BLaER1 treated with 17β-estradiol and CSF1 and Interleukin-3, amounts not matched to agents 10 nM and 100 nM (cell line): ENCODE measurements at regions not wholly inside any gene's neighbourhood (a gene's known extent, or its start where the extent isn't known, plus 50 kb on each side); places are given as distances from the start of the nearest gene placed in this dataset.
"Not testable (repeated sequence)": the region's sequence is repeated elsewhere in the genome, so short reads cannot be mapped to it uniquely, and the experiment has no call there.

Experiments used
- H3K27ac ChIP-seq, 11 experiments: shearing (Covaris generic); formaldehyde crosslinking; 2 replicates each; pipeline ENCODE4 v1.8.1; 2022
- H3K27me3 ChIP-seq, 11 experiments: shearing (Covaris generic); formaldehyde crosslinking; 2 replicates each; pipeline ENCODE4 v1.8.1; 2022
- H3K36me3 ChIP-seq, 11 experiments: shearing (Covaris generic); formaldehyde crosslinking; 2 replicates each; pipeline ENCODE4 v1.8.1; 2022
- H3K4me1 ChIP-seq, 10 experiments: shearing (Covaris generic); formaldehyde crosslinking; 2 replicates each; pipeline ENCODE4 v1.8.1; 2022
- H3K4me2 ChIP-seq, 11 experiments: shearing (Covaris generic); formaldehyde crosslinking; 2 replicates each; pipeline ENCODE4 v1.8.1; 2022
- H3K4me3 ChIP-seq, 10 experiments: shearing (Covaris generic); formaldehyde crosslinking; 2 replicates each; pipeline ENCODE4 v1.8.1; 2022
- H3K9ac ChIP-seq, 11 experiments: shearing (Covaris generic); formaldehyde crosslinking; 2 replicates each; pipeline ENCODE4 v1.8.1; 2022
- H3K9me3 ChIP-seq, 11 experiments: shearing (Covaris generic); formaldehyde crosslinking; replicated peaks in 1 of 11; 2 replicates each; pipeline ENCODE4 v1.8.1; 2022
- H4K20me1 ChIP-seq, 11 experiments: shearing (Covaris generic); formaldehyde crosslinking; 2 replicates each; pipeline ENCODE4 v1.8.1; 2022
- Cebpa-rat ChIP-seq, 11 experiments: shearing (Covaris generic); IDR thresholded peaks; 2 replicates each; pipeline ENCODE4 v1.8.1; 2022

GRCh38 chrX:109782994-109783700, 50.1 kb upstream of the ACSL4 start:
- Histone ChIP-seq H3K9me3 (no peaks in the 10 kb centered on the region), H3K4me1 (peaks cover 0 to 8% (median 0%) of the 10 kb centered on the region in 10 experiments; a peak in 1 of 20 replicates), H3K4me2 (no peak overlapping the region), H3K4me3 (no peak overlapping the region), H3K9ac (no peak overlapping the region), H3K27ac (no peak overlapping the region), H3K36me3 (no peaks in the 10 kb centered on the region), H3K27me3 (peaks cover 61 to 95% (median 86%) of the 10 kb centered on the region in 11 experiments), H4K20me1 (no peaks in the 10 kb centered on the region)
- TF ChIP-seq Cebpa-rat (IDR thresholded peaks at IDR 0.05) = no peak

- Histone ChIP-seq H3K27me3 (peaks cover 66 to 98% (median 91%) of the 10 kb centered on the region in 11 experiments), H3K27ac (no peak overlapping the region), H3K4me2 (no peak overlapping the region), H3K9me3 (no peaks in the 10 kb centered on the region), H3K4me3 (no peak overlapping the region), H3K4me1 (peaks cover 0 to 8% (median 0%) of the 10 kb centered on the region in 10 experiments; a peak in 1 of 20 replicates), H3K9ac (no peak overlapping the region), H4K20me1 (no peaks in the 10 kb centered on the region), H3K36me3 (no peaks in the 10 kb centered on the region)
- TF ChIP-seq Cebpa-rat (IDR thresholded peaks at IDR 0.05) = no peak
Observed at GRCh38 chrX:109783701-109784079, 50.6 kb upstream of the ACSL4 start.

- Histone ChIP-seq H3K4me3 (no peak overlapping the region), H3K9me3 (no peaks in the 10 kb centered on the region), H3K27me3 (peaks cover 68 to 99% (median 96%) of the 10 kb centered on the region in 11 experiments), H3K27ac (no peak overlapping the region), H3K4me1 (peaks cover 0 to 8% (median 0%) of the 10 kb centered on the region in 10 experiments; a peak in 1 of 20 replicates), H3K9ac (no peak overlapping the region), H3K36me3 (no peaks in the 10 kb centered on the region), H3K4me2 (no peak overlapping the region), H4K20me1 (no peaks in the 10 kb centered on the region)
- no peak for TF ChIP-seq Cebpa-rat (IDR thresholded peaks at IDR 0.05)
Observed at GRCh38 chrX:109785053-109785452, 52.0 kb upstream of the ACSL4 start.

- H3K27ac ChIP-seq, H3K4me3 ChIP-seq, H3K4me2 ChIP-seq, H4K20me1 ChIP-seq, H3K9me3 ChIP-seq, H3K4me1 ChIP-seq, H3K36me3 ChIP-seq, H3K9ac ChIP-seq: not testable (repeated sequence)
- H3K27me3 ChIP-seq = peaks cover 60 to 99% (median 94%) of the 10 kb centered on the region in 11 experiments
Observed at GRCh38 chrX:109790511-109790910, 57.5 kb upstream of the ACSL4 start.

GRCh38 chrX:109793191-109793590, 60.1 kb upstream of the ACSL4 start:
- no peak overlapping the region for H3K27ac ChIP-seq
- H3K9ac ChIP-seq = no peak overlapping the region
- H3K9me3 ChIP-seq = no peaks in the 10 kb centered on the region; a peak in 1 of 22 replicates
- no peaks in the 10 kb centered on the region for H3K36me3 ChIP-seq
- H3K4me2 ChIP-seq = no peak overlapping the region
- H4K20me1 ChIP-seq = no peaks in the 10 kb centered on the region
- no peak for TF ChIP-seq Cebpa-rat (IDR thresholded peaks at IDR 0.05)
- no peak overlapping the region for H3K4me3 ChIP-seq
- peaks cover 62 to 98% (median 94%) of the 10 kb centered on the region in 11 experiments for H3K27me3 ChIP-seq
- no peaks in the 10 kb centered on the region for H3K4me1 ChIP-seq

GRCh38 chrX:109795682-109796081, 62.6 kb upstream of the ACSL4 start:
- no peaks in the 10 kb centered on the region for H3K36me3 ChIP-seq
- H3K9me3 ChIP-seq = no peaks in the 10 kb centered on the region; a peak in 1 of 22 replicates
- no peak overlapping the region for H3K27ac ChIP-seq
- H4K20me1 ChIP-seq = no peaks in the 10 kb centered on the region
- H3K4me2 ChIP-seq = no peak overlapping the region
- H3K4me1 ChIP-seq = no peaks in the 10 kb centered on the region
- no peak overlapping the region for H3K4me3 ChIP-seq
- H3K27me3 ChIP-seq = peaks cover 64 to 94% (median 91%) of the 10 kb centered on the region in 11 experiments
- H3K9ac ChIP-seq = no peak overlapping the region
- TF ChIP-seq Cebpa-rat (IDR thresholded peaks at IDR 0.05) = no peak

- Histone ChIP-seq H3K9ac (no peak overlapping the region), H4K20me1 (no peaks in the 10 kb centered on the region), H3K4me1 (no peaks in the 10 kb centered on the region), H3K4me2 (no peak overlapping the region), H3K4me3 (no peak overlapping the region), H3K9me3 (no peaks in the 10 kb centered on the region; a peak in 1 of 22 replicates), H3K27ac (no peak overlapping the region), H3K36me3 (no peaks in the 10 kb centered on the region), H3K27me3 (peaks cover 56 to 94% (median 91%) of the 10 kb centered on the region in 11 experiments)
- TF ChIP-seq Cebpa-rat (IDR thresholded peaks at IDR 0.05) = no peak
Observed at GRCh38 chrX:109797311-109797975, 64.4 kb upstream of the ACSL4 start.

- Histone ChIP-seq H3K9me3 (no peaks in the 10 kb centered on the region), H3K9ac (no peak overlapping the region), H3K27me3 (peaks cover 38 to 94% (median 79%) of the 10 kb centered on the region in 11 experiments), H3K36me3 (no peaks in the 10 kb centered on the region), H3K4me1 (no peaks in the 10 kb centered on the region), H3K27ac (no peak overlapping the region), H3K4me3 (no peak overlapping the region), H4K20me1 (no peaks in the 10 kb centered on the region; a peak in 1 of 22 replicates), H3K4me2 (no peak overlapping the region)
- no peak for TF ChIP-seq Cebpa-rat (IDR thresholded peaks at IDR 0.05)
Observed at GRCh38 chrX:109812236-109812635, 79.2 kb upstream of the ACSL4 start.

GRCh38 chrX:109813236-109813635, 80.2 kb upstream of the ACSL4 start:
- no peaks in the 10 kb centered on the region for H3K36me3 ChIP-seq
- no peak overlapping the region for H3K27ac ChIP-seq
- no peak overlapping the region for H3K4me2 ChIP-seq
- no peak overlapping the region for H3K9ac ChIP-seq
- H3K4me1 ChIP-seq = peaks cover 0 to 7% (median 0%) of the 10 kb centered on the region in 10 experiments; a peak in 2 of 20 replicates
- no peaks in the 10 kb centered on the region; a peak in 2 of 22 replicates for H4K20me1 ChIP-seq
- peaks cover 48 to 100% (median 87%) of the 10 kb centered on the region in 11 experiments for H3K27me3 ChIP-seq
- no peaks in the 10 kb centered on the region for H3K9me3 ChIP-seq
- no peak overlapping the region for H3K4me3 ChIP-seq
- no peak for TF ChIP-seq Cebpa-rat (IDR thresholded peaks at IDR 0.05)
